SK-N-SH treated with all-trans-retinoic acid at 6 μM for 48 hours (cell line): ENCODE measurements at regions not wholly inside any gene's neighbourhood (a gene's known extent, or its start where the extent isn't known, plus 50 kb on each side); places are given as distances from the start of the nearest gene placed in this dataset.

Experiments used
- ARNTL ChIP-seq: fragments of 450-650 bp; formaldehyde crosslinking; IDR thresholded peaks from 2 replicates; pipeline ENCODE4 v1.5.0; 2020; ENCODE audit warnings: low read depth, mild to moderate bottlenecking, moderate library complexity, borderline replicate concordance
- PPARA ChIP-seq: fragments of 250-450 bp; sonication (Bioruptor Pico); IDR thresholded peaks from 2 replicates; pipeline ENCODE4 v1.5.0; 2020; ENCODE audit warnings: mild to moderate bottlenecking, borderline replicate concordance
- RARB ChIP-seq: fragments of 250-450 bp; sonication (Bioruptor Pico); IDR thresholded peaks from 2 replicates; pipeline ENCODE4 v1.8.0; 2021; ENCODE audit warnings: mild to moderate bottlenecking, moderate library complexity
- TOX ChIP-seq: fragments of 250-450 bp; sonication (Bioruptor Pico); IDR thresholded peaks from 2 replicates; pipeline ENCODE4 v1.8.0; 2021; ENCODE audit warnings: mild to moderate bottlenecking, moderate library complexity, borderline replicate concordance
- ZFP30 ChIP-seq: fragments of 450-650 bp; formaldehyde crosslinking; IDR thresholded peaks from 2 replicates; pipeline ENCODE4 v1.5.0; 2022; ENCODE audit warnings: mild to moderate bottlenecking, moderate library complexity

GRCh38 chr1:104795931-104796330, 1046.2 kb downstream of the AMY1C start:
- TF ChIP-seq ZFP30 = no peak
- TF ChIP-seq PPARA (CRISPR knock-in tag) = no peak
- no peak for TF ChIP-seq ARNTL (CRISPR knock-in tag)
- no peak for TF ChIP-seq TOX (CRISPR knock-in tag)
- no peak for TF ChIP-seq RARB (CRISPR knock-in tag)
